ENCODE measurements at regions not wholly inside any gene's neighbourhood (a gene's known extent, or its start where the extent isn't known, plus 50 kb on each side); places are given as distances from the start of the nearest gene placed in this dataset.

DNA sequence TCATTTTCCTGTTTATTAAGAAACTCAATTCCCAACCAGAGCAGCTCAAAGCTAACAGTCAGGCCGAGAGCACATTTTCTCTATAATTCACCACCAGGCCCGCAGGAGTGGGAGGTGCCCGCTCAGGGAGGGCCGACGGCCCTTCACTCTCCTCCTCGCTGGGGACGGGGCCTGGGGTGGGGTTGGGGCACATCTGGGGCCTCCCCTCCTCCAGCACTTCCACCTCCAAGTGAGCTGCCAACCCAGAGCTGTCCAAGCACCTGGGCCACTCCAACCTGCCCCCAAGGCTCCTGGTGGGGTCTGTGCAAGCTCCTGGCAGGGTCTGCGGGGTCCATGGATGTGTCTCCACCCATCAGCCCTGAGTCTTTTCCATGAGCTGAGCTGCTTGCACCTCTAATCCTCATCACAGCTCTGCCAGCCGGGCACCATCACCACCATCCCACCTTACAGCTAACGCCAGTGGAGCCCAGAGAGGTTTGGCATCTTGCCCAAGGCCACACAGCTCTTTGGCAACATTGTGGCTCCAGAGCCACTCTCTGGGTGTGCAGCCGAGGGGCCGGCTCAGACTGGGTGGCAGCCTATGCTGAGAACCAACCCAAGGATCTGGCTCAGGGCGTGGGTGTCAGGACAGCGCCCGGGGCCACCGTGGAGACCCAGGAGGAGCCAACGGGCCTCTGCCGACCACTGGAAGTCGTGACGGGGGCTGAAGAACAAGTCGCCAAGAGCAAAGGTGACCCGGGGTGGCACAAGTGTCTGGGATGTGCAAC lies 193.5 kb downstream of the BRD1 start:
- TF ChIP-seq, protein P1, sequence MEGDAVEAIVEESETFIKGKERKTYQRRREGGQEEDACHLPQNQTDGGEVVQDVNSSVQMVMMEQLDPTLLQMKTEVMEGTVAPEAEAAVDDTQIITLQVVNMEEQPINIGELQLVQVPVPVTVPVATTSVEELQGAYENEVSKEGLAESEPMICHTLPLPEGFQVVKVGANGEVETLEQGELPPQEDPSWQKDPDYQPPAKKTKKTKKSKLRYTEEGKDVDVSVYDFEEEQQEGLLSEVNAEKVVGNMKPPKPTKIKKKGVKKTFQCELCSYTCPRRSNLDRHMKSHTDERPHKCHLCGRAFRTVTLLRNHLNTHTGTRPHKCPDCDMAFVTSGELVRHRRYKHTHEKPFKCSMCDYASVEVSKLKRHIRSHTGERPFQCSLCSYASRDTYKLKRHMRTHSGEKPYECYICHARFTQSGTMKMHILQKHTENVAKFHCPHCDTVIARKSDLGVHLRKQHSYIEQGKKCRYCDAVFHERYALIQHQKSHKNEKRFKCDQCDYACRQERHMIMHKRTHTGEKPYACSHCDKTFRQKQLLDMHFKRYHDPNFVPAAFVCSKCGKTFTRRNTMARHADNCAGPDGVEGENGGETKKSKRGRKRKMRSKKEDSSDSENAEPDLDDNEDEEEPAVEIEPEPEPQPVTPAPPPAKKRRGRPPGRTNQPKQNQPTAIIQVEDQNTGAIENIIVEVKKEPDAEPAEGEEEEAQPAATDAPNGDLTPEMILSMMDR (IDR thresholded peaks at IDR 0.05; ENCODE audit: insufficient read depth, low read length, poor library complexity, severe bottlenecking): no peak
- DNase-seq (ENCODE audit: extremely low read depth, insufficient read length): no peak
- Histone ChIP-seq H3K36me3 (ENCODE audit: control insufficient read depth, insufficient read depth, low read length) (peaks cover 7% of the 10 kb centered on the region), H3K27me3 (replicated peaks; ENCODE audit: control insufficient read depth, insufficient read depth, low read length) (no peaks in the 10 kb centered on the region), H3K4me3 (replicated peaks; ENCODE audit: low read depth, low read length) (no peak overlapping the region)

DNA sequence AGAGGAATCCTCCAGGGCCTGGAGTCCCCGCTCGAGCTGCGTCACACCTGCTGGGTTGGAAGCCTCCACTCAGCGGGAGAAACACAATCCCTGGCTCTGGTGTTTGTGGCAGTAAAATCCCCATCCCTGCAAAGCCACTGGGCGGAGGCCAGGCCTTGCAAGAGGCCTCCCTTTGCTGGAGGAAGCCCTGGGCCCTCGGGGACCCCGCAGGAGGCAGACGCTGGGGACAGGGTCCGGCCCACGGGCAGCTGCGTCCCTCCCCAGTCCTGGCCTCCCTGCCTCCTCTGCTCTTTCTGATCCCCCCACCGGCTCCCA lies 194.7 kb downstream of the BRD1 start:
- TF ChIP-seq, protein P1 (IDR thresholded peaks at IDR 0.05; ENCODE audit: insufficient read depth, low read length, poor library complexity, severe bottlenecking): no peak
- Histone ChIP-seq H3K4me3 (replicated peaks; ENCODE audit: low read depth, low read length) (no peak overlapping the region), H3K27me3 (replicated peaks; ENCODE audit: control insufficient read depth, insufficient read depth, low read length) (no peaks in the 10 kb centered on the region), H3K36me3 (ENCODE audit: control insufficient read depth, insufficient read depth, low read length) (peaks cover 6% of the 10 kb centered on the region)
- DNase-seq (ENCODE audit: extremely low read depth, insufficient read length): no peak

- DNase-seq (ENCODE audit: extremely low read depth, insufficient read length): no peak
- TF ChIP-seq, protein P1 (IDR thresholded peaks at IDR 0.05; ENCODE audit: insufficient read depth, low read length, poor library complexity, severe bottlenecking): no peak
- peaks cover 5% of the 10 kb centered on the region for H3K36me3 ChIP-seq (ENCODE audit: control insufficient read depth, insufficient read depth, low read length)
- no peaks in the 10 kb centered on the region for H3K27me3 ChIP-seq (replicated peaks; ENCODE audit: control insufficient read depth, insufficient read depth, low read length)
- no peak overlapping the region for H3K4me3 ChIP-seq (replicated peaks; ENCODE audit: low read depth, low read length)
Observed at GRCh38 chr22:49632199-49633009, 195.3 kb downstream of the BRD1 start.

DNA sequence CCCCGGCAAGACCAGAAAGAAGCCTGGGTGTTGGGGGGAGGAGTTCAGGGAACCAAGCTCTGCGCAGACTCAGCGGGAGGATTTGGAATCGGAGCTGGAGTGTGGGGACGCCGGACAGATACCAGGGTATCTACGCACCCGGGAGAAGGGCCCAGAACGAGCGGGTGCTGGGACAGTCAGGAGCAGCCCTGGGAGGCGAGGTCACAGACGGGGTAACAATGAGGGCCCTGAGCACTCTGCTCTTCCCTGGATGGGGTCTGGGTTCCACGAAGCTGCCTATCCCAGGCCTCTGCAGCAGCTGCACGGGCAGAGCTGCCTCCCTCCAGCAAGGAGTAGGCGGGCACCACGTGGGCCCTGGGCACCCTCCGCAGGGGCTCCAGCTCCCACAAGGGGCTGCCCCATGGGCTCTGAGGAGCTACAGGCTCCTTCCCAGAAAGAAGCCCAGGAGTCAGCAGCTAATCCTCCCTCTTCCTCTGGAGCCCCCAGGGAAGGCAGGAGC lies 197.2 kb downstream of the BRD1 start:
- no peak for DNase-seq (ENCODE audit: extremely low read depth, insufficient read length)
- TF ChIP-seq, protein P1 (IDR thresholded peaks at IDR 0.05; ENCODE audit: insufficient read depth, low read length, poor library complexity, severe bottlenecking): no peak
- Histone ChIP-seq H3K4me3 (replicated peaks; ENCODE audit: low read depth, low read length) (no peak overlapping the region), H3K36me3 (ENCODE audit: control insufficient read depth, insufficient read depth, low read length) (peaks cover 2% of the 10 kb centered on the region), H3K27me3 (replicated peaks; ENCODE audit: control insufficient read depth, insufficient read depth, low read length) (no peaks in the 10 kb centered on the region)

DNA sequence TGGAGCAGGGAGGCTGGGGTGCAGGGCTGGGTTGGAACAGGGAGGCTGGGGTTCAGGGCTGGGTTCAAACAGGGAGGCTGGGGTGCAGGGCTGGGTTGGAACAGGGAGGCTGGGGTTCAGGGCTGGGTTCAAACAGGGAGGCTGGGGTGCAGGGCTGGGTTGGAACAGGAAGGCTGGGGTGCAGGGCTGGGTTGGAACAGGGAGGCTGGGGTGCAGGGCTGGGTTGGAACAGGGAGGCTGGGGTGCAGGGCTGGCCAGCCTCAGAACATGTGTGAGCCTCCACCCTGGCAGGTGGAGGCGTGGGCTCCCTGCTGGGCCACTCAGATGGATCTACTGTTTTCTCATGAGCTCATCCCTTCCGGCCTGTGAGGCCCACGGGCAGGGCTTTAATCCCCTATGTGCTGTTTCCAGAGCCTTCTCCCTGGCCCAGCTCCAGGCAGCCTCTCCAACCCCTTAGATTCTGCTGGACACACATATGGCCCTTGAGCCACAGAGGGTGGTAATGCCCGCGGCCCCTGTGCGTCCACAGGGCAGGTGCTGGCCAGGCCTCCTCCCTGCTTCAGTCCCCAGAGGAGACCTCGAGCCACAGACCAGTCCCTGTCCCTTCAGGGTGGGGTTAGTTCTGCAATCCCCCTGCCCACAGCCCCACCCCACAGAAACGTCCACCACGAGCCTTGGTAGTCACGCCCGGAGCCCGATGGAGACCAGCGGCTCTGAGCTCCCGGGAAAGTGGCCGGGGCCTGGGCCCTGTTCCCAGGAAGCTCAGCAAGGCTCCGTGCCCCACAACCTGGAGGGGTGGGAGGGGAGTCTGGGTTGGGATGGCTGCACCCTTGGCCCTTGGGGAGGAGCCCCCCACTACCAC lies 197.9 kb downstream of the BRD1 start:
- TF ChIP-seq, protein P1 (IDR thresholded peaks at IDR 0.05; ENCODE audit: insufficient read depth, low read length, poor library complexity, severe bottlenecking): no peak
- Histone ChIP-seq H3K27me3 (replicated peaks; ENCODE audit: control insufficient read depth, insufficient read depth, low read length) (no peaks in the 10 kb centered on the region), H3K4me3 (replicated peaks; ENCODE audit: low read depth, low read length) (no peak overlapping the region), H3K36me3 (ENCODE audit: control insufficient read depth, insufficient read depth, low read length) (peaks cover 2% of the 10 kb centered on the region)
- DNase-seq (ENCODE audit: extremely low read depth, insufficient read length): no peak
